ENCODE measurements at regions not wholly inside any gene's neighbourhood (a gene's known extent, or its start where the extent isn't known, plus 50 kb on each side); places are given as distances from the start of the nearest gene placed in this dataset.

DNA sequence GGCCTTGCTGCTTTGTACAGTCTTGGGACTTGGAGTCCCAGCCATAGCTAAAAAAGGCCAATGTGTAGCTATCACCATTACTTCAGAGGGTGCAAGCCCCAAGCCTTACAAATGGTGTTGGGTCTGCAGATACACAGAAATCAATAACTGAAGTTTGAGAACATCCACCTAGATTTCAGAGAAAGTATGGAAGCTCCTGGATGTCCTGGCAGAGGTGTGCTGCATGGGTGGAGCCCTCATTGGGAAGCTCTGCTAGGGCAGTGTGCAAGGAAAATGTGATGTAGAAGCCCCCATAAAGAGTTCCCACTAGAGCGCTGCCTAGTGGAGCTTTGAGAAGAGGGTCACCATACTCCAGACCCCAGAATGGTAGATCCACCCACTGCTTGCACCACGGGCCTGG is 626.7 kb upstream of the COX7C start:
- TF ChIP-seq, protein P1, sequence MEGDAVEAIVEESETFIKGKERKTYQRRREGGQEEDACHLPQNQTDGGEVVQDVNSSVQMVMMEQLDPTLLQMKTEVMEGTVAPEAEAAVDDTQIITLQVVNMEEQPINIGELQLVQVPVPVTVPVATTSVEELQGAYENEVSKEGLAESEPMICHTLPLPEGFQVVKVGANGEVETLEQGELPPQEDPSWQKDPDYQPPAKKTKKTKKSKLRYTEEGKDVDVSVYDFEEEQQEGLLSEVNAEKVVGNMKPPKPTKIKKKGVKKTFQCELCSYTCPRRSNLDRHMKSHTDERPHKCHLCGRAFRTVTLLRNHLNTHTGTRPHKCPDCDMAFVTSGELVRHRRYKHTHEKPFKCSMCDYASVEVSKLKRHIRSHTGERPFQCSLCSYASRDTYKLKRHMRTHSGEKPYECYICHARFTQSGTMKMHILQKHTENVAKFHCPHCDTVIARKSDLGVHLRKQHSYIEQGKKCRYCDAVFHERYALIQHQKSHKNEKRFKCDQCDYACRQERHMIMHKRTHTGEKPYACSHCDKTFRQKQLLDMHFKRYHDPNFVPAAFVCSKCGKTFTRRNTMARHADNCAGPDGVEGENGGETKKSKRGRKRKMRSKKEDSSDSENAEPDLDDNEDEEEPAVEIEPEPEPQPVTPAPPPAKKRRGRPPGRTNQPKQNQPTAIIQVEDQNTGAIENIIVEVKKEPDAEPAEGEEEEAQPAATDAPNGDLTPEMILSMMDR (IDR thresholded peaks at IDR 0.05): no peak
- no peak for TF ChIP-seq POLR2A (IDR thresholded peaks at IDR 0.05)
